ENCODE measurements at regions not wholly inside any gene's neighbourhood (a gene's known extent, or its start where the extent isn't known, plus 50 kb on each side); places are given as distances from the start of the nearest gene placed in this dataset.

GRCh38 chr13:85503797-85504196, 295.4 kb downstream of the SLITRK6 start:
- TF ChIP-seq CTCF (IDR thresholded peaks at IDR 0.05): no peak

GRCh38 chr13:85501616-85502015, 297.6 kb downstream of the SLITRK6 start:
- no peak for TF ChIP-seq CTCF (IDR thresholded peaks at IDR 0.05)

- TF ChIP-seq CTCF (IDR thresholded peaks at IDR 0.05): no peak
These were observed 298.4 kb downstream of the SLITRK6 start for GRCh38 chr13:85500696-85501256.

DNA sequence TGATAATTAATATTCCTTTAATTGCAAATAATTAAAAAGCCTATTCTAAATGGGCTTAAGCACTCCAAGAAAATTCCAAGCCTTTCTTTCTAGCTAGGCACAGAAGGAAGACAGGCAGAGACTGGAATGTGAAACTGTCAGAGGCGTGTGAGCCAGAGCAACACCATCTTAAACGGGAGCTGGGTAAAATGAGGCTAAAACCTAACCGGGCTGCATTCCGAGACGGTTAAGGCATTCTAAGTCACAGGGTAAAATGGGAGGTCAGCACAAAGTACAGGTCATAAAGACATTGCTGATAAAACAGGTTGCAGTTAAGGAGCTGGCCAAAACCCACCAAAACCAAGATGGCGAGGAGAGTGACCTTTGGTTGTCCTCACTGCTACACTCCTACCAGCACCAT, 300.4 kb downstream of the SLITRK6 start:
- TF ChIP-seq CTCF (IDR thresholded peaks at IDR 0.05): no peak

DNA sequence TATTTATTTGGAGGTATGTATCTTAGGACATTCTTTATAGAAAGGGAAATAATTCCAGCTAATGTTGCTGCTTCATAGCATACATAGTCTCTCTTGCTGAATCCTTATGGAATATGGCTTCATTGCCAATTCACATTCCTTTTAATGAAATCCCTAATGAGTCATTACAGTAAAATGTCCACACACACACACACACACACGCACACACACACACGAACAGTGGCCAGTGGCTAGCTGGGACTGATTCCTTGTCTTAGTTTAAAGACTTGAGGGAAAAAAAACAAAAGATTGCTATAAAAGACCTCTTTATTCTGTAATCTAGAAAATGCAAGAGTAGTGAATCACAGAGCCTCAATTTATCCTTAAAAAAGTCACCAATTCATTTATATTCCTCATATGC, 301.6 kb downstream of the SLITRK6 start:
- no peak for TF ChIP-seq CTCF (IDR thresholded peaks at IDR 0.05)

GRCh38 chr13:85492283-85492682, 306.9 kb downstream of the SLITRK6 start:
- no peak for TF ChIP-seq CTCF (IDR thresholded peaks at IDR 0.05)

DNA sequence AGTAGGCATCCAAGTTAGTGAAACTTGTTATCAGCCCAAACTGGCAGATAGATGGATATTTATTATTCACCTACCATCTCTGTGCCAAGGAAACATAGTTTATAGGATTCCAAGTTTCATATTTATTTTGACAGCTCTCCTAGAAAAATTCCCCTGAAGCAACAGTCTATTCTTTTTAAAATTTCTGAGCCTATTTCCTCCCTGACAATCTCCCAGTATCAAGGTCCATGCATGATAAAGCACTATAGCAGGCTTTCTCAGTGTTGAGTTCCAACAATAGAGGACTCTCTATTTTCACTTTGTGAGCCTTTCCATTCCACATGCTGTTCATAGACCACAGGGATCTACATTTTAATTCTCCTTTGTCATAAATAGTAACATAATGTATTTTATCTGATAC, 312.6 kb downstream of the SLITRK6 start:
- no peak for TF ChIP-seq CTCF (IDR thresholded peaks at IDR 0.05)

DNA sequence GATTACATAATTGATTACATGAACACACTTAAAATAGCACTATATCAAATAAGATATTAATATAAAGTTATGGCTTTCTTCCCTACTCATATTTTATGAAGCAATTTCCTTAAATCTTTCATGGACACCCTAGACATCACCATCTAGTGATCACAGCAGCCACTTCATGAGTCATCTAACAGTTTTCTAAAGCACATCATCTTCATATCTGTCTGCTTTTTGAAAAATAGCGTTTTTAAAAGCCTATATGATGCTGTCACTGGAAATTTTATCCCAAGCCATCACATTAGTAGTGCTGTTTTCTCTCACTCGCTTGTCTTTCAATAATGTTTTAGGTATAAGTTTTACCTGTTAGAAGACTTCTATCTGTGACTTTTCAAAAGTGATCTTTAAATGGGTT, 326.1 kb downstream of the SLITRK6 start:
- TF ChIP-seq CTCF (IDR thresholded peaks at IDR 0.05): no peak

All from LNCAP (cell line).